Panc1 (cell line): ENCODE measurements at regions not wholly inside any gene's neighbourhood (a gene's known extent, or its start where the extent isn't known, plus 50 kb on each side); places are given as distances from the start of the nearest gene placed in this dataset.

ENCODE experiments used
- ATAC-seq: fragments of 200-7000 bp; cut with Tn5 transposase; 2 replicates; pipeline ENCODE4 v1.9.1; 2020; ENCODE audit warnings: mild to moderate bottlenecking, moderate library complexity
- BruUV-seq: library from RNA; stranded (reverse); fragments of 400-500 nt; replicated peaks from 2 replicates; lab custom pipeline; 2021; lab: Mats Ljungman, UMichigan
- CTCF ChIA-PET: fragments of 300-600 bp; sonication (Branson Sonifier 250); formaldehyde crosslinking; loops from one replicate; lab custom pipeline; 2022; ENCODE audit warnings: antibody characterized with exemption; lab: Charles Lee
- POLR2A ChIA-PET: fragments of 300-600 bp; sonication (Branson Sonifier 250); formaldehyde crosslinking; loops from one replicate; lab custom pipeline; 2022; ENCODE audit warnings: antibody characterized with exemption; lab: Charles Lee
- DNase-seq: peaks from one replicate; pipeline ENCODE4 v3.0.0-alpha.2; 2010; ENCODE audit warnings: low read depth, low spot score
- H3K27ac ChIP-seq: 2 replicates; pipeline ENCODE4 v1.5.1; 2011; ENCODE audit warnings: mild to moderate bottlenecking, low read length, inconsistent platforms
- H3K27me3 ChIP-seq: fragments of 200-500 bp; sonication (Bioruptor generic); 2 replicates; pipeline ENCODE4 v1.6.0; 2014; ENCODE audit warnings: low read length, inconsistent platforms; ENCODE audit not compliant: control insufficient read depth, insufficient read depth
- H3K36me3 ChIP-seq: fragments of 200-500 bp; sonication (Bioruptor generic); 2 replicates; pipeline ENCODE4 v1.5.1; 2014; ENCODE audit warnings: inconsistent platforms, mild to moderate bottlenecking, low read length, moderate library complexity; ENCODE audit not compliant: control insufficient read depth, insufficient read depth
- H3K4me1 ChIP-seq: 2 replicates; pipeline ENCODE4 v1.5.1; 2011; ENCODE audit warnings: inconsistent platforms, mild to moderate bottlenecking, low read length, moderate library complexity; ENCODE audit not compliant: control insufficient read depth, insufficient read depth
- H3K4me3 ChIP-seq, 2 experiments: 2 replicates each; pipeline ENCODE4 v1.5.1; 2011 to 2012; ENCODE audit warnings: low read depth in 2 of 2, low read length in 2 of 2, mild to moderate bottlenecking in 2 of 2, inconsistent platforms in 1 of 2, moderate library complexity in 1 of 2
- H3K9me3 ChIP-seq: fragments of 200-500 bp; sonication (Bioruptor generic); 2 replicates; pipeline ENCODE4 v1.5.1; 2014; ENCODE audit warnings: low read depth, mild to moderate bottlenecking, inconsistent platforms, low read length, moderate library complexity; ENCODE audit not compliant: control insufficient read depth, insufficient read depth
- CTCF ChIP-seq: fragments of 450-650 bp; IDR thresholded peaks from 2 replicates; pipeline ENCODE4 v1.5.1; 2017; ENCODE audit warnings: mild to moderate bottlenecking
- POLR2AphosphoS5 ChIP-seq: IDR thresholded peaks from 2 replicates; pipeline ENCODE4 v1.6.1; 2012; ENCODE audit warnings: mild to moderate bottlenecking, low read depth, low read length, moderate library complexity
- REST ChIP-seq, 2 experiments: IDR thresholded peaks; 2 replicates each; pipeline ENCODE4 v1.6.1; 2011 to 2012; ENCODE audit warnings: low read depth in 2 of 2, control low read depth in 1 of 2, low read length in 1 of 2, mild to moderate bottlenecking in 1 of 2, moderate library complexity in 1 of 2; ENCODE audit not compliant: insufficient read depth in 1 of 2
- SIN3A ChIP-seq: IDR thresholded peaks from 2 replicates; pipeline ENCODE4 v1.6.1; 2012; ENCODE audit warnings: low read depth, mild to moderate bottlenecking, low read length, moderate library complexity, borderline replicate concordance; ENCODE audit not compliant: insufficient read depth
- TCF7L2 ChIP-seq: IDR thresholded peaks from 2 replicates; pipeline ENCODE4 v1.6.1; 2011; ENCODE audit warnings: mild to moderate bottlenecking, low read depth, low read length, inconsistent platforms
- in situ Hi-C: cut with HindIII; loops from 2 replicates; pipeline ENCODE4 v1.10.0; 2016; ENCODE audit warnings: low sequenced_read_pairs, low pct_unique_long_range_greater_than_20kb
- intact Hi-C: fragments of 100-400 bp; cut with micrococcal nuclease; formaldehyde crosslinking; loops from one replicate; pipeline ENCODE4 v1.10.0; 2022; ENCODE audit not compliant: unreplicated experiment

- ATAC-seq (no peak), DNase-seq (no peak)
- POLR2A ChIA-PET: no interaction called here
- Histone ChIP-seq H3K27me3 (no peaks in the 10 kb centered on the region), H3K27ac (no peak overlapping the region), H3K36me3 (no peaks in the 10 kb centered on the region), H3K4me3 (no peak overlapping the region), H3K9me3 (no peaks in the 10 kb centered on the region), H3K4me1 (no peaks in the 10 kb centered on the region)
- TF ChIP-seq CTCF: peak; percentile 24; the same call in 1 of the 2 replicates
- no peak for TF ChIP-seq REST (IDR thresholded peaks at IDR 0.05; ENCODE audit: insufficient read depth in 1 of 2, low read depth in 2 of 2, low read length in 1 of 2)
- CTCF ChIA-PET: interaction anchor here (0.6 kb wide), 1 partner anchor 210 kb away, joined by 3 read pairs; no protein-coding TSS in a partner anchor
- intact Hi-C loops (no loop called here), in situ Hi-C loops (no loop called here)
- no TSS peak for BruUV-seq
Measured at GRCh38 chr3:65170390-65171042, 482.7 kb upstream of the ADAMTS9 start.

DNA sequence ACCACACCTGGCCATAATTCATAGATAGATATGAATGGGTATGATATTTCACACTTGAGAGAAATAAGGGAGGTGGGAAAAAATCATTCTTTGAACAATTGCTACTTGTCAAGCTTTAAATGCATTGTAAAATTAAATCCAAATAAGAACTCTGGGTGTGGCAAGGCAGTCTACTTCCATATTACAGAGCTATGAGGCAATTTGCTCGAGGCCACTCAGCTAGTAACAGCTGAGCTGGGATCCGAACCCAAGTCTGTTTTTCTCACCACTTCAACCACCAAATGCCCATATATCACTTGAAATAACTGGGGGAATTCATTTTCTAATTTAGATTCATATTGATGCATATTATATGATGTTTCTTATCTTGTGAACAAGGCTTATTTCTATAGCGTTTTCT, 482.2 kb upstream of the ADAMTS9 start:
- Histone ChIP-seq H3K9me3 (no peaks in the 10 kb centered on the region), H3K4me3 (no peak overlapping the region), H3K27ac (no peak overlapping the region), H3K36me3 (no peaks in the 10 kb centered on the region), H3K4me1 (no peaks in the 10 kb centered on the region), H3K27me3 (no peaks in the 10 kb centered on the region)
- CTCF ChIA-PET: interaction anchor here (0.6 kb wide), 1 partner anchor 210 kb away, joined by 3 read pairs; no protein-coding TSS in a partner anchor
- intact Hi-C loops (no loop called here), in situ Hi-C loops (no loop called here)
- TF ChIP-seq REST (IDR thresholded peaks at IDR 0.05; ENCODE audit: insufficient read depth in 1 of 2, low read depth in 2 of 2, low read length in 1 of 2) (no peak), POLR2AphosphoS5 (no peak), SIN3A (no peak), TCF7L2 (no peak), CTCF (no peak)
- DNase-seq: no peak
- no peak for ATAC-seq
- no TSS peak for BruUV-seq
- POLR2A ChIA-PET: no interaction called here
